Activated T-cell treated with anti-CD3 and anti-CD28 coated beads for 4 hours (primary cell): ENCODE measurements at regions not wholly inside any gene's neighbourhood (a gene's known extent, or its start where the extent isn't known, plus 50 kb on each side); places are given as distances from the start of the nearest gene placed in this dataset.
"Not testable (repeated sequence)": the region's sequence is repeated elsewhere in the genome, so short reads cannot be mapped to it uniquely, and the experiment has no call there.

Source experiments
- DNase-seq: peaks from one replicate; pipeline ENCODE4 v3.0.0-alpha.2; 2020

DNA sequence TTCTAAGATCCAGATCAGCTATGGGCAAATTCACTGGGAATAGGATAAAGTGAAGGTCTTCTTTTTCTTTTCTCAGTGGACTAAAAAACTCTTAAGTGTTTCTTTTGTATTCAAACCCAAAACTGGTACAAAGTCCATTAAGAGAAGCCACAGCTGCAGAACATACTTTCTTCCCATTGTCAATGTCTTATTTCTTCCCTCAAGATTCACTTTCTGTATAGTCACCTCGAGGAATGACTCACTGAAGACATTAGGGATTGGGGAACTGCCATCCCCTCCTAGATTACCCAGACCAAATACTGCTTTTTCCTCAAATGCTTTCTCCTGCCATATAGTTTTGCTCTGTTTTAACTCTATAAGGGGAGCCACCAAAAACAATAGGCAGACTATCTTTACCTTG, 117.4 kb upstream of the SYT13 start:
- DNase-seq, result not testable (repeated sequence)

DNA sequence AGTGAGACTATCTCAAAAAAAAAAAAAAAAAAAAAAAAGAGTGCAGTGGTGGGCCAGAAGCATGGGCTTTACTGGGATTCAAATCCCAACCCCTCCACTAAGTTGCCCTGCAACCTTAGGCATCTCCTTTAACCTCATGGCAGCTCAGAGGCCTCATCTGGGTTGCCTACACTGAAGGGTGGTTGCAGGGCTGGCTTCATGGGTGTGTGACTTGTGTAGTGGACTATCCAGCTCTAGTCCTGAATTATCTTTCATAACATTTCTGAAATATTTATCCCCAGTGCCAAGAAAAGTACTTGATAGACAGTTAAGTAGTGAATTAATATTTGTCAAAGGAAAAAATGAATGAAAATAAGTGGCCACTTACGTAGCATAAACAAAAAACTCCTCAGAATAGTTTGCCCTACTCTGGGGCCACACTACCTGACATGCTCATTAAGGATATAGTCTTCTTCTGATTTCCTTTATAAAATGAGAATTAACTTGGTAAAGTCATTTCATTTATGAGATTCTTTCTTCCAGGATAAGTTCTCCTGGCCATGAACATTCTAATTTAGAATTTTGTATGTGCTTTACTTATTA, 116.0 kb upstream of the SYT13 start:
- no peak for DNase-seq

- no peak for DNase-seq
Observed at GRCh38 chr11:45400591-45400990, 114.5 kb upstream of the SYT13 start.

- no peak for DNase-seq
Observed at GRCh38 chr11:45399166-45399565, 113.0 kb upstream of the SYT13 start.

DNA sequence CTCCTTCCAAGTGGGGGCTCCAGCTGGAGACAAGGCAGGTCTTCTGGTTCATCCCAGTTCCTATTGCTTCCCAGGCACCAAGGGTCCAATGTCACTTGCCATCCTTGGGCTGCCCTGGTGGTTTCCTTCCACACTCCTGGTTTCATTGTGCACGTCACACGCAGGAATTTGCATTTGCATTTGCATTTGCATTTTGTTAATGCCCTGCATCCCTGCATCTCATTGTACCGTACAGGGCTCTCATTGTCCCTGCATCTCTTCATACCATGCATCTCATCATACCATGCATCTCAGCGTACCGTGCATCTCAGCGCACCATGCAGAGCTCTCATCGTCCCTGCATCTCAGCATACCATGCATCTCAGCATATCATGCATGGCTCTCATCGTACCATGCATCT, 112.2 kb upstream of the SYT13 start:
- no peak for DNase-seq

DNA sequence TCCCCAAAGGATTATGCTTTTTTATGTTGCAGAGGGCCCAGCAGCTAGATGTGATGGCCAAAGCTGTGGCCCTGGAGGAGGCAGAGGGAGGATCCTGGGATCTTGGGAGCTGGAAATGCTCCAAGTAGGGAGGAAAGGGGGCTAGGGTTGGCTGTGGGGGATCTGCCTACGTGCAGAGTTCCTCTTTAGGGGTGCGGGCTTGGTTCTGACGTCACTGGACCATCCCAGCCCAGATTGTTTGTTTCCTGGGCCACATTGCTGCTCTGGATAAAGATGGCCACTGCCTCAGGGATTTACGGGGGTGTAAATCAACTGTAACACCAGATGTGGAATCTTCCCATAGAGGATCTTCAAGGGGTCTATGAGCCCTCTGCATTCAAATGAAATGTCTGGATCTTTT, 110.3 kb upstream of the SYT13 start:
- DNase-seq, result no peak

DNA sequence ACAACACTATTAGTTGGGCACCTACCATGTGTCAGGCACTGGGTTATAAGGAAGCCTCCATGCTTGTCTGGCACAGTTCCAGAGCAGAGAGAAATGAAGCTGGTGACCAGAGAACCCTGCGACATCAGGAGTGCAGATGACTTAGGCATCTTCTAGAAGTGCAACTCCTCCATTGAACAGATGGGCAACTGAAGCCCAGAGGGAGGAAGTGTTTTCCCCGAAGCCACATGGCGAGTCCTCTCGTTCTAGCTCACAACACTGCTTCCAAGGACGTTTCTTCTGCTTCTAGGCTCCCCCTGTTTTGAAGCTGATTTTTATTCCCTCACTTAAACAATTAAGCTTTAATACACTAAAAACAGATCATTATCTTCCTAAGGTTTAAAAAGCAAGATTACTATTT, 109.8 kb upstream of the SYT13 start:
- DNase-seq, result no peak

DNA sequence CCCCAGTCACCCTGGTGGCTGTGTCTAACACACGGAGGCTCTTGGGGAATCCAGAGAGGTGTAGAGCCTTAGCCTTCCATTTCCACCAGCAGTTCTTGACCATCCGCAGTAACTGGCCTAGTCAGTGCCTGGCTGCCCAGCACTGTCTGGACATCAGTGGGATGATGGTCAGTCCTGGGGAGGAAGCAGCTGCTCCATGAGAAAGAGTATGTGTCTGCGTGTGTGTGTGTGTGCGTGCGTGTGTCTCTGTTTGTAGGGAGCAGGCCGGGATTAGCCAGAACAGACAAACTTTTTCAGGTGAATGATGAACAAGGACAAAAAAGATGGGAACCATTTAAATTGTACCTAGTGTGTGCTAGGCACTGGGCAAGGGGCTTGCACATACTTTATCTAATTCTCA, 109.3 kb upstream of the SYT13 start:
- DNase-seq, result no peak

- DNase-seq, result no peak
Observed at GRCh38 chr11:45394294-45395085, 108.3 kb upstream of the SYT13 start.

DNA sequence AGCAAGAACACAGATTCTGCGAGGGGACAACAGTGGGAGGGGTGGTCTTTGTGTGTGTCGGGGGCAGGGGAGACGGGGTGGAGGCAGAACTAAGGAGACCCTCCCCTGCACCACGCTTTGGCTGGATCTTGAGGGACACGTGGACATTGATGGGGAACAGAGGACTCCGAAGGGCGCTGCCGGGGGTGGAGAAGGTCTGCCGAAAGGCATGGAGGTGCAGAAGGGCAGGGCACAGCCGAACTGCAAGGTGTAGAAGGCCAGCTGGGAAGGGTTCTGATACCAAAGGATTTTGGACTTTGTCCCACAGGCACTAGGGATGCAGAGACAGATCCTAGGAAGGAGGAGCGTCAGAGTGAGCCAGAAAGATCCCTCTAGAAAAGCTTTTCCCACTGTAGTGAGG, 107.7 kb upstream of the SYT13 start:
- no peak for DNase-seq

- DNase-seq, result no peak
Observed at GRCh38 chr11:45393334-45393733, 107.2 kb upstream of the SYT13 start.

- no peak for DNase-seq
Observed at GRCh38 chr11:45392591-45393091, 106.5 kb upstream of the SYT13 start.

- no peak for DNase-seq
Observed at GRCh38 chr11:45392154-45392553, 106.0 kb upstream of the SYT13 start.

- no peak for DNase-seq
Observed at GRCh38 chr11:45391168-45391850, 105.2 kb upstream of the SYT13 start.

- no peak for DNase-seq
Observed at GRCh38 chr11:45390407-45390806, 104.3 kb upstream of the SYT13 start.

GRCh38 chr11:45388472-45388871, 102.3 kb upstream of the SYT13 start:
- DNase-seq, result no peak

GRCh38 chr11:45387885-45388284, 101.7 kb upstream of the SYT13 start:
- DNase-seq, result not testable (repeated sequence)

- DNase-seq, result no peak
Observed at GRCh38 chr11:45386972-45387371, 100.8 kb upstream of the SYT13 start.

- no peak for DNase-seq
Observed at GRCh38 chr11:45385844-45386243, 99.7 kb upstream of the SYT13 start.

GRCh38 chr11:45385423-45385822, 99.3 kb upstream of the SYT13 start:
- no peak for DNase-seq

DNA sequence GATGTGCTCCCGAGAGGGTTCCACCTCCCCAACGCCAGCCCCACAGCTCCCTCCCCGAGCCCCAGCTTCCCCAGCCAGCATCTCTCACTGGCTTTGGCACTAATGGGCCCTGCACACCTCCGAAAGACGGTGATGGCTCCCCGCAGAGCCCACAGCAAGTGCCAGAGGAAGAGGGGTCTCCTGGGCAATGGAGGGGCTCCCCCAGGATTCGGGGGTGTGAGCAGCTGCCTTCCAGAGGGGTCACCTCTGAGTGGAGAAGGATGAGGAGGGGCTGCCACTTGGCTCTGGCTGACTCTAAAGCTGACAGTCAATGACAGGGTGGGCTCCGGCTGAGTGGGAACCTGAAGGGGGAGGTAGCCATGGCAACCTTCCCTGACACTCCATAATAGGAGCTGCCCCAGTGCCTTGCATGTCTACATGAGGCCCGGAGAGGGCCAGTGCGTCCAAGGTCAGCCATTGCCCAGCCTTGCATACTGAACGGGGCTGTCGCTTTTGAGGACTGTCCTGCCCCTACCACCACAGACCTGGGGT, 98.6 kb upstream of the SYT13 start:
- DNase-seq, result no peak

DNA sequence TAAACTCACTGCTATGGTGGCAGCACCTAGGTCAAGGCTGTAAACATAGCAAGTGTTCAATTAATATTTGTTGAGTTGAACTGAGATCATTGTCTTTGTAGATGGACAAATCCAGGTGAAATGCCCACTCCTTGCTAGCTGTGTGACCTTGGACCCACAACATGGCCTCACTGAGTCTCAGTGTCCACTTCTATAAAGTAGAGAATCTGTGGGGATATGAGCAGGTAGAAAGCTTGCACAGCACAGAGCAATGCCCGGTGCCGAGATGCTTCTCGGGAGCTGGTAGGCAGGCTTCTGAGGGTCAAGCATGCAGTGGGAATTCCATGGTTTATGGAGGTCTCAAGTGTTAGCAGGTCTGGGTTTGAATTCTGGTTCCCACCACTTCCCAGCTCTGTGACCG, 97.9 kb upstream of the SYT13 start:
- DNase-seq, result no peak

DNA sequence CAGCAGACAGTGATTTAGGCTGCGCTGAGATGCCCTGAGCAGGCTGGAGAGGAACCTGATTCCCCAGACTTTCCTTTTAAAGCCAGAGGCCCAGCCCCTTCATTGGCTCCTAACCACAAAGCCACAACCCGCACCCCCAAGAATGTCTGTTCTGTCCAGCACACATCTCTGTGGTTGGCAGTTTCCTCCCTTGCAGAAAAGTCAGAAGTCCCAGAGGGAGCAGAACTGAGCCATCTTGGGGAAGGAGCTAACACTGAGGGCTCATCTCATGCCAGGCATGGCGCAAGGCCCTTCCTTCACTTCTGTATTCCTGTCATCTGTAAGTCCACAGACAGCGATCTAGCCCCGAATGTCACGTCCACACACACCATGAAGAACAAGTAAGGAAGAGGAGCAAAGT, 97.1 kb upstream of the SYT13 start:
- DNase-seq, result no peak
